HG03354 (cell line): ENCODE measurements at regions not wholly inside any gene's neighbourhood (a gene's known extent, or its start where the extent isn't known, plus 50 kb on each side); places are given as distances from the start of the nearest gene placed in this dataset.

Experiments
- ATAC-seq: cut with Tn5 transposase; IDR thresholded peaks from one replicate; pipeline ENCODE4 v1.9.1; 2021; ENCODE audit warnings: mild to moderate bottlenecking; ENCODE audit not compliant: unreplicated experiment, poor library complexity, severe bottlenecking

GRCh38 chr16:86035906-86036305 is 136.9 kb downstream of the IRF8 start:
- ATAC-seq, result no peak

- no peak for ATAC-seq
Observed at GRCh38 chr16:86037999-86038925, 139.3 kb downstream of the IRF8 start.

GRCh38 chr16:86038926-86039310 is 140.0 kb downstream of the IRF8 start:
- ATAC-seq, result no peak

GRCh38 chr16:86039606-86040005 is 140.6 kb downstream of the IRF8 start:
- no peak for ATAC-seq

GRCh38 chr16:86040496-86040895 is 141.5 kb downstream of the IRF8 start:
- ATAC-seq, result no peak

GRCh38 chr16:86041215-86041614 is 142.3 kb downstream of the IRF8 start:
- ATAC-seq, result no peak

GRCh38 chr16:86041807-86042206 is 142.8 kb downstream of the IRF8 start:
- ATAC-seq, result no peak

GRCh38 chr16:86042393-86042792 is 143.4 kb downstream of the IRF8 start:
- no peak for ATAC-seq

GRCh38 chr16:86042996-86043725 is 144.2 kb downstream of the IRF8 start:
- ATAC-seq, result no peak

GRCh38 chr16:86044241-86044671 is 145.3 kb downstream of the IRF8 start:
- no peak for ATAC-seq

- no peak for ATAC-seq
Observed at GRCh38 chr16:86044881-86045590, 146.1 kb downstream of the IRF8 start.

- no peak for ATAC-seq
Observed at GRCh38 chr16:86045591-86045971, 146.6 kb downstream of the IRF8 start.

GRCh38 chr16:86046026-86046425 is 147.1 kb downstream of the IRF8 start:
- no peak for ATAC-seq

GRCh38 chr16:86046667-86047270 is 147.8 kb downstream of the IRF8 start:
- no peak for ATAC-seq

GRCh38 chr16:86048221-86048620 is 149.3 kb downstream of the IRF8 start:
- ATAC-seq, result no peak

- ATAC-seq, result no peak
Observed at GRCh38 chr16:86048882-86049585, 150.1 kb downstream of the IRF8 start.

- no peak for ATAC-seq
Observed at GRCh38 chr16:86049641-86050040, 150.7 kb downstream of the IRF8 start.

GRCh38 chr16:86050111-86050510 is 151.1 kb downstream of the IRF8 start:
- no peak for ATAC-seq

GRCh38 chr16:86050591-86051367 is 151.8 kb downstream of the IRF8 start:
- no peak for ATAC-seq
